PC-9 (cell line): ENCODE measurements at regions not wholly inside any gene's neighbourhood (a gene's known extent, or its start where the extent isn't known, plus 50 kb on each side); places are given as distances from the start of the nearest gene placed in this dataset.

Experiments
- CTCF ChIP-seq: fragments of 200-600 bp; sonication (generic); conservative IDR thresholded peaks from 2 replicates; pipeline ENCODE4 v1.6.1; 2017; ENCODE audit warnings: mixed run types, antibody characterized with exemption, mild to moderate bottlenecking, moderate library complexity
- EZH2 ChIP-seq: fragments of 200-600 bp; sonication (generic); IDR thresholded peaks from 2 replicates; pipeline ENCODE4 v1.8.0; 2017; ENCODE audit warnings: antibody characterized with exemption, low read depth

GRCh38 chr11:111148953-111149352, 96.6 kb upstream of the POU2AF2 start:
- no peak for TF ChIP-seq CTCF
- TF ChIP-seq EZH2: no peak
